Loucy (cell line): ENCODE measurements at regions not wholly inside any gene's neighbourhood (a gene's known extent, or its start where the extent isn't known, plus 50 kb on each side); places are given as distances from the start of the nearest gene placed in this dataset.

Experiments used
- H2AFZ ChIP-seq: fragments of 200-600 bp; sonication (generic); 2 replicates; pipeline ENCODE4 v1.6.0; 2016; ENCODE audit warnings: antibody characterized with exemption, mild to moderate bottlenecking, low read length, moderate library complexity
- H3F3A ChIP-seq: fragments of 200-600 bp; 2 replicates; pipeline ENCODE4 v1.6.0; 2016; ENCODE audit warnings: antibody characterized with exemption, low read depth, mild to moderate bottlenecking
- H3K27me3 ChIP-seq: fragments of 200-600 bp; sonication (generic); 2 replicates; pipeline ENCODE4 v1.6.1; 2014; ENCODE audit warnings: low read length, mild to moderate bottlenecking; ENCODE audit not compliant: insufficient read depth, poor library complexity, severe bottlenecking
- H3K36me3 ChIP-seq: fragments of 200-600 bp; sonication (generic); 2 replicates; pipeline ENCODE4 v1.6.1; 2016; ENCODE audit warnings: low read length; ENCODE audit not compliant: insufficient read depth
- H3K4me1 ChIP-seq: fragments of 200-600 bp; sonication (generic); 2 replicates; pipeline ENCODE4 v1.5.1; 2014; ENCODE audit warnings: low read length, mild to moderate bottlenecking; ENCODE audit not compliant: insufficient read depth, poor library complexity, severe bottlenecking
- H3K4me2 ChIP-seq: fragments of 200-600 bp; sonication (generic); 2 replicates; pipeline ENCODE4 v1.6.0; 2014; ENCODE audit warnings: antibody characterized with exemption, low read length, low read depth, mild to moderate bottlenecking; ENCODE audit not compliant: poor library complexity, severe bottlenecking
- H3K4me3 ChIP-seq: fragments of 200-600 bp; sonication (generic); 2 replicates; pipeline ENCODE4 v1.5.1; 2014; ENCODE audit warnings: low read length, mild to moderate bottlenecking, mixed read lengths; ENCODE audit not compliant: poor library complexity, severe bottlenecking
- H3K79me2 ChIP-seq: fragments of 200-600 bp; sonication (generic); 2 replicates; pipeline ENCODE4 v1.6.1; 2014; ENCODE audit warnings: low read length; ENCODE audit not compliant: insufficient read depth
- H3K9ac ChIP-seq: fragments of 200-600 bp; sonication (generic); 2 replicates; pipeline ENCODE4 v1.6.0; 2014; ENCODE audit warnings: mild to moderate bottlenecking, low read depth, low read length, moderate library complexity; ENCODE audit not compliant: poor library complexity, severe bottlenecking
- H3K9me2 ChIP-seq: fragments of 200-600 bp; sonication (generic); replicated peaks from 2 replicates; pipeline ENCODE4 v1.6.1; 2016; ENCODE audit warnings: low read depth, low read length, mixed read lengths
- H3K9me3 ChIP-seq: fragments of 200-600 bp; sonication (generic); 2 replicates; pipeline ENCODE4 v1.6.1; 2014; ENCODE audit warnings: mild to moderate bottlenecking, antibody characterized with exemption, low read length, low read depth; ENCODE audit not compliant: insufficient read depth
- H4K20me1 ChIP-seq: fragments of 200-600 bp; sonication (generic); 2 replicates; pipeline ENCODE4 v1.6.0; 2014; ENCODE audit warnings: antibody characterized with exemption, low read length, mild to moderate bottlenecking; ENCODE audit not compliant: insufficient read depth, poor library complexity, severe bottlenecking
- CTCF ChIP-seq: fragments of 200-600 bp; sonication (generic); conservative IDR thresholded peaks from 2 replicates; pipeline ENCODE4 v1.5.1; 2014; ENCODE audit warnings: mild to moderate bottlenecking, antibody characterized with exemption, low read length
- EZH2phosphoT487 ChIP-seq: fragments of 200-600 bp; IDR thresholded peaks from 2 replicates; pipeline ENCODE4 v1.6.1; 2018; ENCODE audit warnings: antibody characterized with exemption, mild to moderate bottlenecking, moderate library complexity, borderline replicate concordance

GRCh38 chr10:4736183-4736582 is 89.8 kb upstream of the AKR1E2 start:
- H3K79me2 ChIP-seq = no peaks in the 10 kb centered on the region
- H3K4me1 ChIP-seq = no peaks in the 10 kb centered on the region
- no peaks in the 10 kb centered on the region for H3K27me3 ChIP-seq
- no peak overlapping the region for H2AFZ ChIP-seq
- H3K9ac ChIP-seq = no peak overlapping the region
- no peak overlapping the region for H3K4me2 ChIP-seq
- no peaks in the 10 kb centered on the region for H3K9me3 ChIP-seq
- no peaks in the 10 kb centered on the region for H3K36me3 ChIP-seq
- no peaks in the 10 kb centered on the region for H4K20me1 ChIP-seq
- TF ChIP-seq EZH2phosphoT487 (no peak), CTCF (no peak)
- no peak overlapping the region for H3K4me3 ChIP-seq
- H3F3A ChIP-seq = no peaks in the 10 kb centered on the region
- no peaks in the 10 kb centered on the region for H3K9me2 ChIP-seq

- no peak for TF ChIP-seq CTCF
- TF ChIP-seq EZH2phosphoT487 = no peak
- H2AFZ ChIP-seq = no peak overlapping the region
- H3K36me3 ChIP-seq = no peaks in the 10 kb centered on the region
- H3K79me2 ChIP-seq = no peaks in the 10 kb centered on the region
- H3K9ac ChIP-seq = no peak overlapping the region
- no peaks in the 10 kb centered on the region for H4K20me1 ChIP-seq
- no peaks in the 10 kb centered on the region for H3K9me3 ChIP-seq
- no peaks in the 10 kb centered on the region for H3K27me3 ChIP-seq
- no peaks in the 10 kb centered on the region for H3K4me1 ChIP-seq
- no peaks in the 10 kb centered on the region for H3F3A ChIP-seq
- H3K4me3 ChIP-seq = no peak overlapping the region
- H3K4me2 ChIP-seq = no peak overlapping the region
- no peaks in the 10 kb centered on the region for H3K9me2 ChIP-seq
These were observed 92.2 kb upstream of the AKR1E2 start for GRCh38 chr10:4733843-4734224.

GRCh38 chr10:4733150-4733842 is 92.7 kb upstream of the AKR1E2 start:
- H3K4me1 ChIP-seq = no peaks in the 10 kb centered on the region
- no peak overlapping the region for H3K4me3 ChIP-seq
- no peaks in the 10 kb centered on the region for H3K9me3 ChIP-seq
- H3K79me2 ChIP-seq = no peaks in the 10 kb centered on the region
- no peak overlapping the region for H2AFZ ChIP-seq
- no peaks in the 10 kb centered on the region for H4K20me1 ChIP-seq
- TF ChIP-seq EZH2phosphoT487 (no peak), CTCF (no peak)
- H3K9me2 ChIP-seq = no peaks in the 10 kb centered on the region
- no peaks in the 10 kb centered on the region for H3F3A ChIP-seq
- no peaks in the 10 kb centered on the region for H3K36me3 ChIP-seq
- H3K27me3 ChIP-seq = no peaks in the 10 kb centered on the region
- no peak overlapping the region for H3K4me2 ChIP-seq
- no peak overlapping the region for H3K9ac ChIP-seq
